GM21390 (cell line): ENCODE measurements at regions not wholly inside any gene's neighbourhood (a gene's known extent, or its start where the extent isn't known, plus 50 kb on each side); places are given as distances from the start of the nearest gene placed in this dataset.

ENCODE experiments used
- ATAC-seq: cut with Tn5 transposase; IDR thresholded peaks from one replicate; pipeline ENCODE4 v1.9.1; 2021; ENCODE audit not compliant: unreplicated experiment

GRCh38 chr22:27157666-27158370 lies 500.4 kb downstream of the MIAT start:
- no peak for ATAC-seq

DNA sequence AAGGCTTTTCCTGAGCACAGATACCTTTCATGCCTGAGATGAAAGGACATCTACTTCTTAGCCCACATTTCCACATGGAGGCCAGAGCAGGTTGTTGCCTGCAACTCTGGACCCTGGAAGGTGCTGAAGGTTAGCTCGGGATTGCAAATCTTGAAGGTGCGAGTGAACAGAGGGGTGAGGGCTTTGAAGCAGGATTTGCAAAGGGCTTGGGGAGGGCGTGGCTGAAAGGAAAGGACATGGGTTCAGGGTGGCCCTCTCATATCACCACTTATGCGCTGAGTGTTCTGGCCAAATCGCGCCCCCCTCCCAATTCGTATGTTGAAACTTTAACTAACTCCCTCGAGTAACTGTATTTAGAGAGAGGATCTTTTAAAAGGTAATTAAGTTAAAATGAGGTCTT lies 501.6 kb downstream of the MIAT start:
- ATAC-seq: no peak

- no peak for ATAC-seq
These were observed 502.4 kb downstream of the MIAT start for GRCh38 chr22:27159716-27160295.

DNA sequence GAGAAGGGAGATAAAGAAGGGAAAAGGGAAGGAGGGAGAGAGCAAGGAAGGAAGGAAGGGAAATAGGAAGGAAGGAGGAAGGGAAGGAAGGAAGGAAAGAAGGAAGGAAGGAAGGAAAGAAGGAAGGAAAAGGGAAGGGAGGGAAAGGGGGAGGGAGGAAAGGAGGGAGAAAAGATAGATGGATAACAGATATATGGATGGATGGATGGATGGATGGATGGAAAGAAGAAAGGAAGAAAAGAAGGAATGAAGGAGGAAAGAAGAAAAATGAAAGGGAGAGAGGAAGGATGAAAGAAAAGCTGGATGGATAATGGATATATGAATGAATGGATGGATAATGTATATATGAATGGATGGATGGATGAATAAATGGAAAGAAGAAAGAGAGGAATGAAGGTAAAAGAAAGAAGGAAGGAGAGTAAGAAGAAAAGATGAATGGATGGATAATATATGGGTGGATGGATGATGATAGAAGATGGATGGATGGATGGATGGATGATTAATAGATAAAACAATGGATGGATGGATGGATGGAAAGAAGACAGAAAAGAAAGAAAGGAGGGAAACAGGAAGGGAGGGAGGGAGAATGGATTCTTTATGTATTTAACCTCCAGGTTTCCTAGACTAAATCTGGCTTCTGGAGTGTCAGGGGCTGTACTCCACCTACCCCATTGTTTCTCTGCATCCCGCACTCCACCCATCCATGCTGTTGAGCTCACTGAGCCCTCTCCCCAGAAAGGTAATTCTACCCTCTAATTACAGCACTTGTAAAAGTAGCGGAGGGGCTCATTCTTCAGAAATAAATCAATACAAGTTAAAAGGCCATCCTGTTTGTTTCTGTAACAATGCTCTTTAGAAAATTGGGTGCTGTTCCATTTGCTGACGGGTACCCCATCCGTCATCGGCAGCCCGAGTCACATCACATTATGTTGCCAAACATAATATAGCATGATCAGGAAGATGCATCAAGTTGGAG lies 506.1 kb downstream of the MIAT start:
- ATAC-seq: no peak

DNA sequence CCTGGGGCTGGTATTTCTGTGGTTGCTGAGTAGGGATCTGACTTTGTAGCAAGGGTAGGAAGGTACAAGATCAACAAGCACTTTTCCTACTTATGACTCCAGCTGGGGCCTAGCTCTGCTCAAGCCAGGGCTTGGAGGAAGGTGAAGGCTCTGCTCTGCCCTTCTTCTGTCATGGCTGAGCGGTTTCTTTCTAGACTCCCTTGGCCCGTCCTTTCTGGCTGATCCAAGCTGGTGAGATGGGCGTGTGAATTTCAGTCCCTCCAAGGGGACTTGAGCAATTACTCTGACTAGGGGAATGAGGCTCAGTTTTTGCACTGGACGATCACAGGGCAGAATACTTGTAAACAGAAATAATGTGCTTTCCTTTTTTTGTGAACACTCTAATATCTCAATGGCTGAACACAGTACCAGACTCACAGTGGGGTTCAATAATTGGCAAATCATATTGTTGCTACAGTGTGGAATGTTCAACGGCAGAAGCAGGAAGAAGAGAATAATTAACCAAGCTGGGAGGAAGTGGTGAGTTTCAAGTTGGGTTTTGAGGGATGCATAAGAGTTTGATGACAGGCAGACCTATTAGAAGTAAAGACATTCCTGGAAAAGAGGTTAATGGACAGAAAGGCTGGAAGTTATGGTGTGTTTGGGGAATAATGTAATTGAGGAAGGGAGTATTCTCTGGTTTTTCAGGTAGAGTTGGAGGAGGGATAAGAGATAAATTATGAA lies 507.6 kb downstream of the MIAT start:
- no peak for ATAC-seq

GRCh38 chr22:27168681-27169080 lies 511.3 kb downstream of the MIAT start:
- ATAC-seq: no peak

GRCh38 chr22:27170491-27170890 lies 513.1 kb downstream of the MIAT start:
- ATAC-seq: no peak

GRCh38 chr22:27171212-27171611 lies 513.8 kb downstream of the MIAT start:
- no peak for ATAC-seq

GRCh38 chr22:27173530-27173929 lies 516.1 kb downstream of the MIAT start:
- no peak for ATAC-seq

DNA sequence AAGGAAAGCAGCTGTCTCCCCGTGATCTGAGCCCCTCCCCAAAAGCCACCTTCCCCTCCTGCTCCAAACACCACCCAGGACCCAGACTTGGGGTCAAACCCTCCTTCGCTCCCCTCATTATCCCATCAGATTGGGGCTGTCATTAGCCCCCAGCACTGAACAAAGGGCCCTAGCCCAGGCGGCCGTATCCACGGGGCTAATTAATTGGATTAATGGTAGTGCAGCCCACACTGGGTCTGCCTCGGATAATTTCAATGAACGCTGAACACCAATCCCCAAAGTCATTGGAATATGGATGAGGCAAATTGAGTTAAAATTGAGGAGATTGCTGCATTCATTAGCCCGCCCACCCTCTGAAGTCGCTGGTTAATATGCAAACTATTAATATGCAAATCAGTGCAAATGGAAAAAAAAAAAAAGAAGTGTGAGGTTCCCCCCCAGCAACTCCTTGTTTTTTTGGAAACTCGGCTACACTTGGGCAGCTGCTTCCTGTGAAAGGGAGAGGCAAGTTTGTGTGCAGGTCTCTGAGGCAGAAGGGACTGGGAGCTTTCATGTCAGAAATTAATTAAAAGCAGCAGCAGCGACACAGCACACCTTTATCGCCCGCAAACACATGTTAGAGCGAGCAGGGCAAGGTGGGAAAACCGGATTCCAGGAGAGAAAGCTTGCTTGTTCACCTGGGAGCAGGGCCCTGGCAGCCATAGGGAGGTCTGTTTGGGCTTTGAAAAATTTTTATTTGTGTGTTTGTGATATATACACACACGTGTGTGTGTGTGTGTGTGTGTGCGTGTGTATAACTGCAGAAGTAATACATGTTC lies 517.8 kb downstream of the MIAT start:
- ATAC-seq: no peak

- no peak for ATAC-seq
These were observed 518.6 kb downstream of the MIAT start for GRCh38 chr22:27175974-27176373.

GRCh38 chr22:27179161-27179560 lies 521.8 kb downstream of the MIAT start:
- no peak for ATAC-seq

DNA sequence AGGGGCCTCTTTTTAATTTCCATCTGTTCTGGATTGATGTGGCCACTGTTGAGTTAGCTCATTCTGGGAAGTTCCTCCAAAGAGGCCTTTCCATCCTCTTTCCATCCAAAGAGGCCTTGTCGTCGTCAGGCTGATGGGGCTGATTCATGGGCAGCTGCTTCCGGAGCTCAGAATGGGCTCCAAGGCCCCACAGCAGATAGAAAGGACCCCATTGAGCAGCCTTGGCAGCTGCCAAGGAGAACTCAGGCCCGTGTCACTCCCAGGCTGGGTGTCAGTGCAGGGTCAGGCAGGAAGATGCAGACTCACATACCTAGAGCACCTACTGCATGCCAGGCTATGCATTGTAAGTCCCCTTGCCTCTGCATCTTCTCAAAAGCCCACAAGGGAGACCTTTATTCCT lies 524.1 kb downstream of the MIAT start:
- no peak for ATAC-seq

DNA sequence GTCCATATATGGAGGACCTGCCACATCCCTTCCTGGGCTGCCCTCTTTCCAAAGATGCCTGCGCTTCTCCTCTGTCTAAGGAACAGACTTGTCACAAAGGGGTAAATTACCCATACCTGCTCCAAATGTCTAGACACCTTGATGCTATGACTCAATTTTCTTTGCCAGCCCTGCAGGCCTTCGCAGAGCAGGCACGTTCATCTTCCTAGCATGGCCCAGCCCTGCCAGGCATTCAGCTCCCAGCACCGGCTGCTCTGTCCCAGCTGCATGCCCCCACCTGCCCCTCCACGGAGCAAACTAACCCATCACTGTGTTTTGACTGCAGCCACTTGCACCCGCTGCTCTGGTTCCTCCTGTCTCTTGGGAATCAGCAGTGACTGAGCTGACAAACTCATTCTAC lies 526.1 kb downstream of the MIAT start:
- no peak for ATAC-seq

DNA sequence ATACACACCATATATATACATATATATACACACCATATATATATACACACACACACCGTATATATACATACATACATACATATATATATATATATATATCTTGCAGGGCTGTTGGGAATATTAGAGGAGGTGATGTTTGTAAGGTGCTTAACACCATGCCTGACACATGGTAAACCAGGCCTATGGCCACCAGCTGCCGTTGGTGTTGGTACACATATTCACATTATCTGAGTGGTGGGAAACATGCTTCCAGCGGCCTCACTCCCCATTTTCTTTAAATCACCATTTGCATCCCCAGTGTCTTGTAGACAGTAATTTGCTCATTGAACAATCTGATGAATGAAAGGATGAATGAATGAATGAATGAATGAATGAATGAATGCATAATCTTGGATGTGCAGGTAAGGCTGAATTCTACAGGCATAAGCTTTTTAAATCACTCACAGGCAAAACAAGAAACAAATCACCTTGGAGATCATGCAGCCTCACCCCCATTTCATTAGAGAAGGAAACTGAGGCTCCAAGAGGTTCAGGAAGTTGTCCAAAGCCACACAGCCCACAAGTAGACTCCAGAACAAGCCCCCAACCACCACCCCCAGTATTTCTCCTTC lies 527.8 kb downstream of the MIAT start:
- no peak for ATAC-seq

DNA sequence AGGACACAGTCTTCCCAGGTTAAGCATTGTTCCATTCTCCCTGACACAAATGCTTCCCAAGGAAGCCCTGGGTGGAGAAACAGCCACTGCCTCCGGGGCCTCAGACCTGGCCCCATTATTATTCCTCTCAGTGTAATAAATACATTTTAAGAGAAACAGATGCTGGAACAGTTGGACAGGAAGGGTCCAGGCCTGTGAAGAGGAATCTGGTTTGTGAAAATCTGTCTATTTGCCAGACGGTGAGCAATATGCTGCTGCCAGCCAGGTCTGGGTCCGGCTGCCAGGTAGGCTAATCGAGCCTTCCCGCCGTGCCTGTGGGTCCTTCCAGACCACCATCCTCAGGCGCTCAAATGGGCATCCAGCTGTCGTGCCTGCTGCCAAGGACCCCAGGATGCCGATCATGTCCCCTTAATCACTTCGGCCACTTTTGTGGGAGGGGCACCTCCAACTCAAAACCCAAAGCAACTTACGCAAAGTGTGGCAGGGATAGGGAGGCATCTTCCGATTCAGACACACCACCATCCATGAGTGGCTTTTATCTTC lies 528.4 kb downstream of the MIAT start:
- no peak for ATAC-seq

DNA sequence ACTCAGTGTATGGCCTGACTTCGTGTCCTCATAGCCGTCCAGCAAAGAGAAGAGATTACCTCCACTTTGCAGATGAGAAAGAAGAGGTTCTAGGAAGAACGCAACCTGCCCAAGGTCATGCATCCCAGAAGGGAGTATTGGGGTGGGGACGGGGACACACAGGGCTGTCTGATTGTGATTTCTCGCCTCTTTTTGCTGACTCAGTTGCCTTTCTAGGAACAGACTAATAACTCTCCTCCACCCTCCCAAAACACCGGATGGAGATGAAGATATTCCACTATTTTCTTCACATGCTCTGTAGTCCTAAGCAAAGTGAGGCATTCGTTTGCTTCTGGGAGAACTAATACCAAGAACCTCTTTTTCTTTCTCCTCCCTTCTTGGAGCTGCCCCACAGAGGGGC lies 529.3 kb downstream of the MIAT start:
- no peak for ATAC-seq

DNA sequence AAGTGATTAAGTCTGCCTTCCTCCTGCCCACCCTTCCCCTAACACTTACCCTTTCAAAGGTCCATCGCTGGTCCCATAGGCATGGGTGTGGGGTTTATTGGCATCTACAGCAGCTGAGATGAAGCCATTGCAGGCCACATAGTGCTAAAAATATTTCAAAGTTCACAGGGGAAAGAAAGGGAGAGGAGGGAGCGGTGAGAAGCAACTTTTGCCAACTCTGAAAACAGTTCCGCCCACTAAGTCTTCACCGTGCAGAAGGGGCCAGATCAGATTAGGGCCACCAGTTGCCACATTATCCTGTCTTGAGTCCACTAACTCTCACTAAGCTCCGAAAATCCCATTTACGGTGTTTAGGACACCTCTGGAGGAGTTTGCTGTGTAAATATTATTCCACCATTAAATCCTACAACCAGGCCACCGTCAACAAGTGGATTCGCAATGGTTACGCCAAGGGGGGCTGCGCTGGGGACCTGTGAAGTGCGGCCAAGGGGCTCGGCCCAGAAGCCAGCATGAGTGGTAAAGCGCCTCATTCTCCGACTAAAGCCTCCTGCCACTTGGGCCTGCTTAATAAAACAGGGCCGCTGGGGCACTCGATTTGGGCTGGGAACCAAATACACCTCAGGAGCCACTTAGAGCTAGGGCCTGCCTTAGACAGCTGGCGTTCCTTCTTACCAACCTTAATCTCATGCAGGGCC lies 534.9 kb downstream of the MIAT start:
- ATAC-seq: no peak

DNA sequence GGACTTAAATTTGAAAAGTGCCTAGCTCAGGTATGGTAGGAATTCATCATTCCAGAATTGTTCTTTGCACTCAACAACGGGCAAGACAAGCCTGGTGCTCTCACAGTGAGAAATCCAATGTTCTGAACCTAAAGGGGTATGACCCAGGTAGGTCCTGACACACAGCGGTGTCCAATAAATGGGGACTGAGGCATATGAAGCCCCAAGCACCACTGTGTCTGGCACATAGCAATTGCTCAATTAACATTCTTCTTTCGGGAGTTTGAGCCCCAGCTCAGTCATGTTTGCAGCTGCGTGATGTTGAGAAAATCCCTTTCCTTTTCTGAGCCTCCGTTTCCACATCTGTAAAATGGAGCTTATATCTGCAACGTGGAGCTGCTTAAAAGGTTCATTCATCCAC lies 535.8 kb downstream of the MIAT start:
- ATAC-seq: no peak
